GM12801 (cell line): ENCODE measurements at regions not wholly inside any gene's neighbourhood (a gene's known extent, or its start where the extent isn't known, plus 50 kb on each side); places are given as distances from the start of the nearest gene placed in this dataset.

Experiments used
- TF ChIP-seq, protein P1 (sequence below): IDR thresholded peaks from one replicate; pipeline ENCODE4 v1.5.1; 2011; ENCODE audit warnings: control low read depth; ENCODE audit not compliant: insufficient read length; ENCODE audit errors: extremely low read depth

DNA sequence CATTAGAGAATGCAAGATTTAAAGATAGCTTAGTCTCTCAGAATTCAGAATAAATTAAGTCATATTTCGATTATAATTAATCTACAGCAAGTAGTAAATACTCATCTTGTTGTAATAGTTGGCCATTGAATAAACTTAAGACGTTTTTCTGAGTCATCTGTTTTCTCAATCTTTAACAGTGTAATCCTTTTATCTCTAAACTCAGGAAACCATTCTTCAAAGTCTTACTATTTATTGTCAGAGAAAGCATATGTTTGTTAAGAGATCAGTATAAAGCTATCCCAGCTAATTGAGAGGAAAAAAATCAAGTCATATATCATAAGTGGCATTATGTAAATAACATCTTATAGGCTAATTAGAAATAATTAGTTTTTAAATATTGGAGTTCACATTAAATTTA, 201.2 kb upstream of the ADAMTS5 start:
- TF ChIP-seq, protein P1, sequence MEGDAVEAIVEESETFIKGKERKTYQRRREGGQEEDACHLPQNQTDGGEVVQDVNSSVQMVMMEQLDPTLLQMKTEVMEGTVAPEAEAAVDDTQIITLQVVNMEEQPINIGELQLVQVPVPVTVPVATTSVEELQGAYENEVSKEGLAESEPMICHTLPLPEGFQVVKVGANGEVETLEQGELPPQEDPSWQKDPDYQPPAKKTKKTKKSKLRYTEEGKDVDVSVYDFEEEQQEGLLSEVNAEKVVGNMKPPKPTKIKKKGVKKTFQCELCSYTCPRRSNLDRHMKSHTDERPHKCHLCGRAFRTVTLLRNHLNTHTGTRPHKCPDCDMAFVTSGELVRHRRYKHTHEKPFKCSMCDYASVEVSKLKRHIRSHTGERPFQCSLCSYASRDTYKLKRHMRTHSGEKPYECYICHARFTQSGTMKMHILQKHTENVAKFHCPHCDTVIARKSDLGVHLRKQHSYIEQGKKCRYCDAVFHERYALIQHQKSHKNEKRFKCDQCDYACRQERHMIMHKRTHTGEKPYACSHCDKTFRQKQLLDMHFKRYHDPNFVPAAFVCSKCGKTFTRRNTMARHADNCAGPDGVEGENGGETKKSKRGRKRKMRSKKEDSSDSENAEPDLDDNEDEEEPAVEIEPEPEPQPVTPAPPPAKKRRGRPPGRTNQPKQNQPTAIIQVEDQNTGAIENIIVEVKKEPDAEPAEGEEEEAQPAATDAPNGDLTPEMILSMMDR: no peak

DNA sequence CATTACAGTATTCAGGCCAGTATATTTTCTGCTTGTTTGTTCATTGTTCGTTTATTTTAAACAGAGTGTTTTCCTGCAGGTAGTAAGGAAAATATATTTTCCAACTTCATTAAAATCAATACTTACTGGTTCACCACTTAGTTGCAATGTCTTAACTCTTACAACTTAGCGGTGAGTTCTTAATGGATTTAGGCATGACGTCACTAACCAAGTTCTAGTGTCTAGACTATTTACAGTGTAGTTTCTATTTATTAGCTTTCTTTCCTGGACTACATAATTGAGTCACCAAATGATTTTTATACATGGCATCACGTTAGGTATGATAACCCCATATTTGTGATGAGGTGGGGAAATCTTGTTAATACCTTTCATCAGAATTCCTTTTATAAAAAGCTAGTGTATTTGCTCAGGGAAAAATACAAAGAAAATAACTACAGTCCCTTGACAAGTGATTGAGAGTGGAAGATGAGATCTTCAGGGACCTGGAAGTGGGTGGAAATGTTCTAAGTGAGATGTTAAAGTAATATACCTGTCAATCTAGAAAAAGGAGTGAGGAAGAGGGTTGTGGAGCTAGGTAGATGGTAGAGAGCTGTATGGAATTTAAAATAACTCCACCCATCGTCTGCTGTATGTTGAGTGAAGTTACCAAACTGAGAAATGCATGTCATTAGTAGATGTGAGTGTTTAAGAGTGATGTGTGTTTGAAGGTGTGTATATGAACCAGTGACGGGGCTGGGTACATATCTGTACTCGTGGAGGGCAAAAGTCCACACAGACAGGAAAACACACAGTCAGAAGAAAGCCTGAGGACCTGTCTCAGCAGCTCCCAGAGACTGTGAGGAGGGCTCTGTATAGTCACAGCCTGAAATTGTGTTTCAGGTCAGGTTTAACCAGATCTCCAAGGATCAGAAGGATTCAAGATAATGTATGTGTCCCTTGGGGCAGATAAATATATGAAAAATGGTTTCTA, 197.6 kb upstream of the ADAMTS5 start:
- TF ChIP-seq, protein P1: no peak

DNA sequence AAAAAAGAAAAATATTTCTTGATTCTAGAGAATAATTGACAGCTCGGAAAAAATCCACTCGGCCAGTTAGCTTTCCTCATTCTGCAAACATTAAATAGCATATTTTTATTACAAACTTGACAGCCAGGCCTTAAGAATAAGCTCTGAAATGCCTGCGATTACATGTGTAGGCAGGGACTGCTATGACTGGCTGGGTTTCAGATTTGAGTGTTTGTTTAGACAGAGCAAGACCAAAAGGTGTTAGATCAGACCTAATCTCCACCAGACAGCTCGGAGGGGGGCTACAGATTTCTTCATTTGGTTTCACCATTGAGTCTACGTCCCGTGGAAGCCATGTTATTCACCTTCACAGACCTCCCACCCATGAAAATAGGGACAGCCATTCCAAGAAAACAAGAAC, 192.1 kb upstream of the ADAMTS5 start:
- TF ChIP-seq, protein P1: no peak

DNA sequence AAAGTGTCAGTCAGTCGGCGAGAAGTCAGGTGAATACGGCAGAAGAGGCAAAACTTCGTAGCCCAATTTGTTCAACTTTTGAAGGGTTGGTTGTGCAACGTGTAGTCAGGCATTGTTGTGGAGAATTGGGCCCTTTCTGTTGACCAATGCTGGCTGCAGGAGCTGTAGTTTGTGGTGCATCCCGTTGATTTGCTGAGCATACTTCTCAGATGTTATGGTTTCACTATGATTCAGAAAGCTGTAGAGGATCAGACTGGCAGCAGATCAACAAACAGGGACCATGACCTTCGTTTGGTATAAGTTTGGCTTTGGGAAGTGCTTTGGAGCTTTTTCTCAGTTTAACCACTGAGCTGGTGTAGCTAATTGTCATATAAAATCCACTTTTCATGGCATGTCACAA, 190.2 kb upstream of the ADAMTS5 start:
- TF ChIP-seq, protein P1: no peak

DNA sequence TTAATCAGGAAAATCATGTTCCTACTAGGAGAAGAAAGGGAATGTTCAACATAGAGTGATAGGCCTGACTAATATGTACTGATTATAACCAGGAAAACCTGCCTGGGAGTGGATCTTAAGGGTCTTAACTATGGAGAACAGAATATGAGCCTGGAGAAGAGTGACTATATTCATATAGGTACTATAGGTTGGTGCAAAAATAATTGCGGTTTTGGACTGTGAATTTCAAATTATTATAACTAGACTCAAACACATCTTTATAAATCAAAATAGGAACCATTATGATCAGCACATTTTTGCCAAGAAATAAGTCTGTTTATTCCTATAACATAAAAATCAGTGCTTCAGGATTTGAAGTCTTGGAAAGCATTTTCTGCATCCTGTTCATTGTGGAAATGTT, 189.8 kb upstream of the ADAMTS5 start:
- TF ChIP-seq, protein P1: no peak

DNA sequence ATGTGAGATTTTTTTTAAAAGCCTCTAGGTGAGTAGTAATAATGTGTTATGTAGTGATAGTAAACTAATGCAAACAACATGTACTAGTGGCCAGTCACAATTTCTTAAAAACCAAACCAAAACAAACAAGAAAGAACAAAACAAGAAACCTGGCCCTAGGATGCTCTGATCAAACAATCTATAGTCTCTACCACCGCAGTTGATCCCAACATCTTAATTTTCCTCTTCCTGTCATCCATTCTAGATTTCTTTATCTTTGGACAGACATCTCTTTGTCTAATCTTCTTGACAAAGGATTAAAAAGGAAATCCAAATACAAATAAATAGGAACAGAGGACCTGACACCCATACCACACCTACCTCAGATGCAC, 188.2 kb upstream of the ADAMTS5 start:
- TF ChIP-seq, protein P1: no peak

DNA sequence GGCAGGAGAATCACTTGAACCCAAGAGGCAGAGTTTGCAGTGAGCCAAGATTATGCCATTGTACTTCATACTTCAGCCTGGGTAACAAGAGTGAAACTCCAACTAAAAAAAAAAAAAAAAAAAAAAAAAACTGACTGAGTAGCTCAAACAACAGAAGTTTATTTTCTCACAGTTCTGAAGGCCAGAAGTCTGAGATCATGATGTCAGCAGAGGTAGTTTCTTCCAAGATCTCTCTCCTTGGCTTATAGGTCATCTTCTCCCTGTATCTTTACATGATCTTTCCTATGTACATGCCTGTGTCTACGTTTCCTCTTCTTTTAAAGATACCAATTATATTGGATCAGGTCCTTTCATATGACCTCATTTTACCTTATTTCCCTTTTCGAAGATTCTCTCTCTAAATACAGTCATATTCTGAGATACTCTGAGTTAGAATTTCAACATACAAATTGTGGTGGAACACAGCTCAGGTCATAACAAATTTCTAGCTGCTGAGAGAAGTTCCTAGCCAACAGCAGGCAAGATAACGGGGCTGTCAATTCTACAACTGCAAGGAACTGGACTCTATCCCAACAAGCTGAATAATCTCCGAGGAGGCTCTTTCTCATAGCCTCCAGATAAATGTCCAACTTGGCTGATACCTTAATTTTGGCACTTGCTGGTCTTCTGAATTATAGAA, 187.7 kb upstream of the ADAMTS5 start:
- TF ChIP-seq, protein P1: no peak
